H1 (cell line): ENCODE measurements at regions not wholly inside any gene's neighbourhood (a gene's known extent, or its start where the extent isn't known, plus 50 kb on each side); places are given as distances from the start of the nearest gene placed in this dataset.

Experiments used
- CTCF ChIP-seq, 3 experiments: IDR thresholded peaks; 1 replicate in 2 of 3; 2 replicates in 1 of 3; pipeline versions ENCODE4 v1.5.1 to v1.6.1; 2011; ENCODE audit warnings: low read length in 3 of 3, mild to moderate bottlenecking in 3 of 3, inconsistent platforms in 2 of 3, low read depth in 1 of 3, moderate library complexity in 1 of 3; ENCODE audit not compliant: insufficient read depth in 1 of 3; ENCODE audit errors: control extremely low read depth in 1 of 3
- EZH2 ChIP-seq: fragments of 200-600 bp; sonication (generic); IDR thresholded peaks from 2 replicates; pipeline ENCODE4 v1.7.1; 2012; ENCODE audit warnings: low read depth, mild to moderate bottlenecking, moderate library complexity, low read length, inconsistent platforms; ENCODE audit not compliant: severe bottlenecking
- JUND ChIP-seq: IDR thresholded peaks from 2 replicates; pipeline ENCODE4 v1.6.1; 2011; ENCODE audit warnings: mild to moderate bottlenecking, improper control_type of control experiment, low read length
- MAFK ChIP-seq: IDR thresholded peaks from 2 replicates; pipeline ENCODE4 v1.6.1; 2012; ENCODE audit warnings: low read depth, mild to moderate bottlenecking, improper control_type of control experiment, low read length
- MAX ChIP-seq: IDR thresholded peaks from 2 replicates; pipeline ENCODE4 v1.6.1; 2012; ENCODE audit warnings: inconsistent platforms
- POLR2A ChIP-seq, 2 experiments: IDR thresholded peaks; 1 replicate in 1 of 2; 2 replicates in 1 of 2; pipeline ENCODE4 v1.6.1; 2011; ENCODE audit warnings: low read depth in 2 of 2, low read length in 2 of 2, mild to moderate bottlenecking in 2 of 2; ENCODE audit errors: control extremely low read depth in 1 of 2
- YY1 ChIP-seq: IDR thresholded peaks from 2 replicates; pipeline ENCODE4 v1.6.1; 2011; ENCODE audit warnings: low read depth, mild to moderate bottlenecking, low read length

GRCh38 chr6:130670142-130670541 is 157.1 kb upstream of the SMLR1 start:
- TF ChIP-seq POLR2A (IDR thresholded peaks at IDR 0.05; ENCODE audit: control extremely low read depth in 1 of 2, low read depth in 2 of 2, low read length in 2 of 2) (no peak), YY1 (no peak), JUND (no peak), CTCF (IDR thresholded peaks at IDR 0.05; ENCODE audit: control extremely low read depth in 1 of 3, insufficient read depth in 1 of 3, low read depth in 1 of 3, low read length in 3 of 3) (no peak), MAFK (no peak), MAX (no peak), EZH2 (no peak)
